Neural cell (in vitro differentiated cells): ENCODE measurements at regions not wholly inside any gene's neighbourhood (a gene's known extent, or its start where the extent isn't known, plus 50 kb on each side); places are given as distances from the start of the nearest gene placed in this dataset.
"Not testable (repeated sequence)": the region's sequence is repeated elsewhere in the genome, so short reads cannot be mapped to it uniquely, and the experiment has no call there.

ENCODE experiments used
- H2AFZ ChIP-seq: fragments of 200-600, 300-800 bp; sonication (generic), shearing (Covaris generic); 2 replicates; pipeline ENCODE4 v1.6.0; 2014; ENCODE audit warnings: low read depth, mild to moderate bottlenecking, antibody characterized with exemption, low read length, moderate library complexity
- H3F3A ChIP-seq: fragments of 200-600 bp; shearing (Covaris generic); 2 replicates; pipeline ENCODE4 v1.6.1; 2016; ENCODE audit warnings: mild to moderate bottlenecking, moderate library complexity, mixed read lengths, antibody characterized with exemption, low read length; ENCODE audit not compliant: insufficient read depth, poor library complexity, severe bottlenecking
- H3K27ac ChIP-seq: fragments of 200-600, 300-800 bp; sonication (generic), shearing (Covaris generic); 2 replicates; pipeline ENCODE4 v1.5.1; 2014; ENCODE audit warnings: mild to moderate bottlenecking, low read length, moderate library complexity
- H3K27me3 ChIP-seq: fragments of 300-800, 200-600 bp; sonication (generic), shearing (Covaris generic); 2 replicates; pipeline ENCODE4 v1.6.0; 2014; ENCODE audit warnings: mild to moderate bottlenecking, low read depth, low read length, moderate library complexity; ENCODE audit not compliant: insufficient read depth
- H3K36me3 ChIP-seq: fragments of 300-800, 200-600 bp; sonication (generic), shearing (Covaris generic); 2 replicates; pipeline ENCODE4 v1.5.1; 2014; ENCODE audit warnings: mild to moderate bottlenecking, antibody characterized with exemption, low read length, moderate library complexity; ENCODE audit not compliant: insufficient read depth
- H3K4me2 ChIP-seq: fragments of 300-800, 200-600 bp; sonication (generic), shearing (Covaris generic); 2 replicates; pipeline ENCODE4 v1.6.0; 2014; ENCODE audit warnings: mild to moderate bottlenecking, low read length
- H3K4me3 ChIP-seq: fragments of 300-800, 200-600 bp; sonication (generic), shearing (Covaris generic); 2 replicates; pipeline ENCODE4 v1.5.1; 2014; ENCODE audit warnings: mild to moderate bottlenecking, low read length, moderate library complexity
- H3K79me2 ChIP-seq: fragments of 200-600 bp; shearing (Covaris generic); replicated peaks from 2 replicates; pipeline ENCODE4 v1.6.0; 2014; ENCODE audit warnings: mild to moderate bottlenecking, low read length, moderate library complexity; ENCODE audit not compliant: insufficient read depth
- H3K9ac ChIP-seq: fragments of 300-800, 200-600 bp; sonication (generic), shearing (Covaris generic); 2 replicates; pipeline ENCODE4 v1.6.1; 2016; ENCODE audit warnings: mild to moderate bottlenecking, low read length, mixed read lengths
- H3K9me2 ChIP-seq: fragments of 200-600 bp; shearing (Covaris generic); 2 replicates; pipeline ENCODE4 v1.6.1; 2016; ENCODE audit warnings: mild to moderate bottlenecking, low read length, mixed read lengths; ENCODE audit not compliant: insufficient read depth
- H3K9me3 ChIP-seq: fragments of 200-600, 300-800 bp; sonication (generic), shearing (Covaris generic); 2 replicates; pipeline ENCODE4 v1.6.1; 2016; ENCODE audit warnings: mild to moderate bottlenecking, mixed run types, low read length, moderate library complexity, mixed read lengths
- H4K20me1 ChIP-seq: fragments of 200-600 bp; shearing (Covaris generic); 2 replicates; pipeline ENCODE4 v1.6.1; 2016; ENCODE audit warnings: mild to moderate bottlenecking, mixed run types; ENCODE audit not compliant: insufficient read depth
- CTCF ChIP-seq: fragments of 450-650 bp; IDR thresholded peaks from 2 replicates; pipeline ENCODE4 v1.5.1; 2014; ENCODE audit warnings: antibody characterized with exemption, mild to moderate bottlenecking, moderate library complexity; ENCODE audit not compliant: poor library complexity, severe bottlenecking
- EP300 ChIP-seq: fragments of 450-650 bp; conservative IDR thresholded peaks from 2 replicates; pipeline ENCODE4 v1.6.1; 2014; ENCODE audit warnings: antibody characterized with exemption, mild to moderate bottlenecking, moderate library complexity; ENCODE audit not compliant: poor library complexity, severe bottlenecking
- EZH2 ChIP-seq: fragments of 200-600, 300-800 bp; shearing (Covaris generic), sonication (generic); IDR thresholded peaks from 2 replicates; pipeline ENCODE4 v1.6.1; 2014; ENCODE audit warnings: antibody characterized with exemption, low read length, borderline replicate concordance, mild to moderate bottlenecking; ENCODE audit not compliant: insufficient read depth, poor library complexity, severe bottlenecking
- MXI1 ChIP-seq: fragments of 450-650 bp; conservative IDR thresholded peaks from 2 replicates; pipeline ENCODE4 v1.6.1; 2014; ENCODE audit warnings: antibody characterized with exemption, mild to moderate bottlenecking; ENCODE audit not compliant: poor library complexity, severe bottlenecking
- POLR2AphosphoS5 ChIP-seq: IDR thresholded peaks from 2 replicates; pipeline ENCODE4 v1.6.1; 2012
- RAD21 ChIP-seq: fragments of 450-650 bp; conservative IDR thresholded peaks from 2 replicates; pipeline ENCODE4 v1.6.1; 2014; ENCODE audit warnings: antibody characterized with exemption, mild to moderate bottlenecking, moderate library complexity
- REST ChIP-seq: IDR thresholded peaks from 2 replicates; pipeline ENCODE4 v1.6.1; 2012; ENCODE audit warnings: borderline replicate concordance
- SMC3 ChIP-seq: fragments of 450-650 bp; conservative IDR thresholded peaks from 2 replicates; pipeline ENCODE4 v1.6.1; 2014; ENCODE audit warnings: antibody characterized with exemption, mild to moderate bottlenecking, moderate library complexity; ENCODE audit not compliant: poor library complexity
- TAF1 ChIP-seq: IDR thresholded peaks from 2 replicates; pipeline ENCODE4 v1.6.1; 2012; ENCODE audit warnings: low read depth

- Histone ChIP-seq H3K36me3 (no peaks in the 10 kb centered on the region), H2AFZ (no peak overlapping the region), H3K79me2 (no peaks in the 10 kb centered on the region), H3K9ac (no peak overlapping the region), H3K4me3 (no peak overlapping the region), H3K9me2 (no peaks in the 10 kb centered on the region), H3K27ac (no peak overlapping the region), H4K20me1 (no peaks in the 10 kb centered on the region), H3K9me3 (peaks cover 11% of the 10 kb centered on the region), H3K27me3 (no peaks in the 10 kb centered on the region), H3K4me2 (no peak overlapping the region), H3F3A (no peaks in the 10 kb centered on the region)
- no peak for TF ChIP-seq TAF1
- no peak for TF ChIP-seq REST
- no peak for TF ChIP-seq MXI1
- no peak for TF ChIP-seq EZH2
- TF ChIP-seq SMC3, result no peak
- TF ChIP-seq EP300, result no peak
- TF ChIP-seq POLR2AphosphoS5, result no peak
- no peak for TF ChIP-seq CTCF
Measured at GRCh38 chr5:82879089-82879488, 198.1 kb downstream of the TMEM167A start.

- H3K9me2 ChIP-seq, result no peaks in the 10 kb centered on the region
- H3K27me3 ChIP-seq, result no peaks in the 10 kb centered on the region
- no peaks in the 10 kb centered on the region for H3K9me3 ChIP-seq
- H3K4me2 ChIP-seq, result no peak overlapping the region
- TF ChIP-seq RAD21 (no peak), SMC3 (no peak), MXI1 (no peak), EP300 (no peak), REST (no peak), EZH2 (no peak), POLR2AphosphoS5 (no peak), CTCF (no peak), TAF1 (no peak)
- no peak overlapping the region for H2AFZ ChIP-seq
- H3K4me3 ChIP-seq, result no peak overlapping the region
- H3K27ac ChIP-seq, result no peak overlapping the region
- H3F3A ChIP-seq, result no peaks in the 10 kb centered on the region
- no peaks in the 10 kb centered on the region for H4K20me1 ChIP-seq
- no peaks in the 10 kb centered on the region for H3K36me3 ChIP-seq
- H3K9ac ChIP-seq, result no peak overlapping the region
- H3K79me2 ChIP-seq, result no peaks in the 10 kb centered on the region
Measured at GRCh38 chr5:82873452-82873851, 203.7 kb downstream of the TMEM167A start.

- H3K27me3 ChIP-seq, H3K4me2 ChIP-seq, H3K36me3 ChIP-seq, H3K27ac ChIP-seq, H3K9ac ChIP-seq, H3K79me2 ChIP-seq, H2AFZ ChIP-seq, H3K9me2 ChIP-seq, H3K9me3 ChIP-seq, H3K4me3 ChIP-seq, H3F3A ChIP-seq, H4K20me1 ChIP-seq: not testable (repeated sequence)
Measured at GRCh38 chr5:82872321-82873288, 204.6 kb downstream of the TMEM167A start.
